ENCODE measurements at regions not wholly inside any gene's neighbourhood (a gene's known extent, or its start where the extent isn't known, plus 50 kb on each side); places are given as distances from the start of the nearest gene placed in this dataset.

DNA sequence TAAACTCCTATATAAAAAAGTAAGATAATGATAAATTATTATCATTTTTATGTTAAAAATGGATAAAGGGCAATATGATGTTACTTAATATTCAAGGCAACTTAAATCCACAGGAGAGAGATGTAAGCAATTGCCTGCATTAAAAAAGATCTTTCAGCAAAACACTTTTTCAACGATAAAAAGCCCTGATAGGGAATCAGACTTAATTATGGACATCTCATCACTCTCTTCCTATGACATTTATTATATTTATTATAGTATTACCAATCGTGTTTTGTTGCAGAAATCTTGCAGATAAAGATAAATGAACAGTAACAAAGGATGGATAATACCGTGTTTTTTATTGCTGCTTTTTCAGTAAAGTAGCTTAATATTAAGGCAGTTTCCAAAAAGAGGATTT lies 178.5 kb downstream of the SH2D1A start:
- DNase-seq (ENCODE audit: low spot score) = no peak

DNA sequence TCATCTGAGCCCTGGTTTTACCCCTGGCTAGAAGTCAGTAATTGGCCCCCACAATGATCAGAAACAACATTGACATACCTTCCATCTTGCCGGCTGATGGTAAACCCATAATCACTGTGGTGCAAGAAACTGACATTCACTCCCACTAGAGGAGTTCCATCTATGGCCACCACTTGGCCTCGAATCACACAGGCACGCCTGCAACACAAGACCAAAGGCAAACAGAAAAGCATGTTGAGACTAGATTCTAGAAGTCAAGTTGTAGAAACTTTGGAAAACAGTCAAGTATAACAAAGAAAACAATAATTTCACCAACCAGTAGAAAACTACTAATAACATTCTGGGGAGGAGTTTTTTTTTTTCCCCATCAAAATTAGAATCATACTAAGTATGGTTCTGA lies 183.4 kb downstream of the SH2D1A start:
- no peak for DNase-seq (ENCODE audit: low spot score)

DNA sequence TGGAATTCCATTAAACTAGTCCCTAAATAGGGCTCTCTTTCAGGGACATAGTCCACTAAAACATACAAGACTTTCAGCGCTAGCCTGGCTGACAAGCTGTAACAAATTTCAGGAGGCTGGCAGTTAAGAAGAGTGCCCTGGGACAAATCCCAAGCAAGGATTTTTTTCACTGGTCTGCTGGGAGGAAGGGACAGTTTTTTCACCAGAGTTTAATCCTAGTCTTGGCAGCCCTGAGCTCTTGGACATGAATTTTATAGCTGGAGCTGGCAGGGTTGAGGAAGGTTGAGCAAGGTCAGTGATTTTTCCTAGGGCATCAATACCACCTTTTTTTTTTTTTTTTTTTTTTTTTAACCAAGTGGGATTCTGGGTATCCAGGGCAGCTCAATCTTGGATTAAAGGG lies 184.4 kb downstream of the SH2D1A start:
- no peak for DNase-seq (ENCODE audit: low spot score)

GRCh38 chrX:124534536-124534935 lies 188.2 kb downstream of the SH2D1A start:
- no peak for DNase-seq (ENCODE audit: low spot score)

GRCh38 chrX:124540474-124540873 lies 194.1 kb downstream of the SH2D1A start:
- no peak for DNase-seq (ENCODE audit: low spot score)

DNA sequence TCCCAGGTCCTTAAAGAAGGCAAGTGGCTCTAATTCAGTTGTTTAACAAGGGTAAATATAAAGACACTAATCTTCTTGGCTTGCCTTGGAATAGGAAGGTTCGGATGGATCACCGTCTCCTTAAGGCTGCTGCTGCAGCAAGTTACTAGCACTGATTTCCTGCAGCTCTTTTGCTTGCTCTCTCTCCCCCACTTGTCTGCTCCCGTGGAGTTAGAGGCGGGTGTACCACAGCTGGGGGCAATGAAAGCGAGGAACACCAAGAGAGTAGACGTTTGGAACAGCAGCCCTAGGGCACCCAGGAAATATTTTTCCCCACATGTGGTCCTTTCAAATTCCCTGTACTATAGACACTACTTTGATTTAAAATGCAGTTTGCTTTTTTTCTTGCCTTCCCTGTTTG lies 202.2 kb downstream of the SH2D1A start:
- no peak for DNase-seq (ENCODE audit: low spot score)

DNA sequence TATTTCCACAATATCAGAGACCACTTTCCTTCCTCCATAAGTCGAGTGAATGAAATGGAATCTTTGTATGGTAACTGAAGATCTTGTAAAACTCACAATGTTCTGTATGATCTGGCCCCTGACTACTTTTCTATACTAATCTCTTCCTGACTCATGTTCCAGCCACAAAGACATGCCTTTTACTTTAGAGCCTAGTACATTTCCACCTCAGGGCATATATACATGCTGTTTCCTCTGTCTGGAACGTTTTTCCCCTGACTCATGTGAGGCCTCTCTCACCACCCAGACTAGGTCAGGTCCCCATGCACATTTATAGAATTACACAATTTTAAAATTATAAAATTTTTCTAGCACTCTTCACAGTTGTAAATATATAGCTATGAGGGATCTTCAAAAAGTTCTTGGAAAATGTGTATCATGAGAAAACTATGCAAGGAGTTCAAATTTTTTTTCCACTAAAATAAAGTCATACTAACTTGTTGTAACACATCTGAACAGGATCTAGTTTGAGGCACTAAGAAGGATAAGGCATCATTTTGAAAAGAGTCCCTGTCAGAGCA lies 208.8 kb downstream of the SH2D1A start:
- no peak for DNase-seq (ENCODE audit: low spot score)

DNA sequence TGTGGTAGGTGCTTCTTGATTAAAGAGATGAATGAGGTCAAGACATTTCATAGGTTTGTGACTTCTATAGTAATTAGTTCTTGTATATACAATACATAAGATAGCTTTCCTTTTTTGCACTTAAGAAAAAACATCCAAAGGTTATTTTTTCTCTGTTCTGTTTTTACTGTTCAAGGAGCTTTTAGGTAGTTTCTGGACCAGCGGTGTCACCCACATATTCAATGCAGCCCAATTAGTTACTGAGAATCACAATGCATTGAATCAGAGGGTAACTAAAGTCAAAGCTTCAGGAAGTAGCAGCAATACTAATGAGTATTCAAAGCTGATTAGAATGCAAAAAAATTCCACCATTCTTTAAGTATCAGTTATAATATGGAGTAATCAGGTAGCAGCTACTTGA lies 211.6 kb downstream of the SH2D1A start:
- DNase-seq (ENCODE audit: low spot score) = no peak

- no peak for DNase-seq (ENCODE audit: low spot score)
These were observed 227.1 kb downstream of the SH2D1A start for GRCh38 chrX:124573468-124573867.

DNA sequence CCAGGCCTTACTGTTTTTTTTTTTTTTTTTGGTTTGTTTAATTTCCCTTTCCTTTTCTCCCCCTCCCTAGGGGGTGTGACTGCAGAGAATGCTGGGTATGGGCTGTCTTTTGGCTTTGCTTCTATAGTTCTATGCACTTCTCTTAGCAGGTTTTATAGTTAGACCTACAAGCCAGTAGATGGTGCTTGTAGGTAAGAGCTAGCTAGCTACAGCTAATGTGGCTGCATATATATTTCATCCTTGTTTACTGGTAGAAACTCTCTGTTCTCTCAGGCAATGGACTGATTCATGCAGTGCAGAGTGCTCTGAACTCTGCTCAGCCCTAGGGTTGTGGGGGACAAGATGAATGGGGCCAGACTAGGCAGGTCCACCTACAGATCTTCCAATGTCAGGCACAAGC lies 246.4 kb downstream of the SH2D1A start:
- no peak for DNase-seq (ENCODE audit: low spot score)

DNA sequence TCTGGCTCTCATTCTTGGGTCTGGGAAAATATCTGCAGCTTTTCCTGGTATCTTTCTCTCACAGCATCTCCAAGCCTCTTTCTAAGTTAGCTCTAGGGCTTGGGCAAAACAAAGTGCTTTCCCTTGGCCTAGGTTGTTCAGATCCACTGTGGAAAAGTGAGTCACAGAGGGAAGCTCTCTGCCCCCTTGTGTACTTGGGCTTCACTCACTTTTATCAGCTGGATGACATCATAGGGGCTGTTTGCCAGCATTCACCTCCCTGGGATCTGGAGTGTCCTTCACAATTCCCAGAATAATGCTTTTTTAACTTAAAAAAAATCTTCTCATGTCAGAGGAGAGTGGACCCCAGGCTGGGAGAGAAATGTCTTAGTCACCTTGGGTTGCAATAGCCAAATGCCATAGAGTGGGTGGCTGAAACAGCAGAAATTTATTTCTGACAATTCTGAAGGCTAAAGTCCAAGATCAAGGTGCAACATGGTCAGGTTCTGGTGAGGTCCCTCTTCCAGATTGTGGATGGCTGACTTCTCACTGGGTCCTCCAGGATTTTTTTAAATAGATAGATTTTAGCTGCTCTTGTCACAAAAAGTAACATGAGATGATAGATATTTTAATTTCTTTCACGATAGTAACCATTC lies 247.8 kb downstream of the SH2D1A start:
- DNase-seq (ENCODE audit: low spot score) = no peak

GRCh38 chrX:124605511-124605910 lies 259.1 kb downstream of the SH2D1A start:
- no peak for DNase-seq (ENCODE audit: low spot score)

- DNase-seq (ENCODE audit: low spot score) = no peak
These were observed 260.4 kb downstream of the SH2D1A start for GRCh38 chrX:124606724-124607123.

- no peak for DNase-seq (ENCODE audit: low spot score)
These were observed 273.3 kb downstream of the SH2D1A start for GRCh38 chrX:124619710-124620109.

- no peak for DNase-seq (ENCODE audit: low spot score)
These were observed 288.0 kb downstream of the SH2D1A start for GRCh38 chrX:124634363-124634762.

GRCh38 chrX:124641737-124642491 lies 295.6 kb downstream of the SH2D1A start:
- no peak for DNase-seq (ENCODE audit: low spot score)

GRCh38 chrX:124646403-124646802 lies 300.0 kb downstream of the SH2D1A start:
- DNase-seq (ENCODE audit: low spot score) = no peak

DNA sequence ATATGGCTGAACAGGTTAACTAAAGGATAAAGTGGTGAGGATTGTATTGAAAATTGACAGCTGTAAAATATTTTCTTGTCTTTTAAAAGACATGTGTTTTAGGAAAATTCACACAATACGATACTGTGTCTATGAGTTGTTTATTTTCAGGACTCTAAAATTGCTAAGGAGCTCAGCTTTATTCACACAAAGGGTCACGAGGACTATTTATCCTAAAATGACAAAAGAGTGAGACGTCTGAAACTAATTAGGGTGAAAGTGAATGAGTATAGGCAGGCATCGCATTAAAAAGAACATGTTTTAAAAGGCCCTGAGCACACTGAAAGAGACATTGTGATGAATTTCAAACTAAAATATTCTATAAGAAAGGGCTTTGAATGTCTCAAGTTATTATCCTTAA lies 304.7 kb downstream of the SH2D1A start:
- DNase-seq (ENCODE audit: low spot score) = no peak

GRCh38 chrX:124665621-124666400 lies 319.4 kb downstream of the SH2D1A start:
- no peak for DNase-seq (ENCODE audit: low spot score)

DNA sequence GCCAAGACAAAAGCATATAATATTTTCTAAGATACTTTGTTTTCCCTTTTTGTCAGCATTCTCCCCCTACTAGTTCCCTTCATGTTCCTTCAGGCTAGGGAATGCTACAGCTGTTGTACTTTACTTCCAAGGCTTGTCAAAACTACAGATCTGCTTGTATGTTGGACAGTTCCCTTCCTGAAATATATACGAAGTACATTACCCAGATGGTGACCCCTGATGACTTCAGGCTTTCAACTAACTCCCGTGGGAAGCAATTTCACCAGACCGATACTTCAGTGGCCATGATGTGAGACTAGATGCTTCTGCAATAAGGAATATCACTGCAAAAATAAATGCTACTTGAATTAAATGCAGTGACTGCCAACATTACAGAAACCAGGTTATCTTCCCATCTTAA lies 332.8 kb downstream of the SH2D1A start:
- DNase-seq (ENCODE audit: low spot score) = no peak

GRCh38 chrX:124680287-124680686 lies 333.9 kb downstream of the SH2D1A start:
- DNase-seq (ENCODE audit: low spot score) = no peak

- DNase-seq (ENCODE audit: low spot score) = no peak
These were observed 344.1 kb downstream of the SH2D1A start for GRCh38 chrX:124690495-124690894.

DNA sequence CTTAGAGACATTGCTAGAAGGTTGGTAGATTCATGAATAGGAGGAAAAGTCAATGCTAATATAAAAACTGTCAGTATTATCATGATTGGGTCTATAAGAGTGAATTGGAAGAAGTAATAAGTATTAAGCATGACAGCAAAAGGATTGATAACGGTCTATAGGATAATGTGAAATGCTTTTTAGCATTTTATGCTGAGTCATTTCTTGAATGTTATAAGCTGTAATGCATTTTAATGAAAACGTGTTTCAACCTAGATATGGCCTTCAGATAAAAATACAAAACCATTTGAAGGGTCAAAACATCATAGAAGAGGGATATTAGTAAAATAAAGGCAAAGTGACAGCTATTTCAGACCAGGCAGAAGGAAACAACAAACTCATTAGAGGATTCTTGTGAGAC lies 353.5 kb downstream of the SH2D1A start:
- no peak for DNase-seq (ENCODE audit: low spot score)

Data from iPS-NIHi11 (cell line).